ENCODE measurements at regions not wholly inside any gene's neighbourhood (a gene's known extent, or its start where the extent isn't known, plus 50 kb on each side); places are given as distances from the start of the nearest gene placed in this dataset.

DNA sequence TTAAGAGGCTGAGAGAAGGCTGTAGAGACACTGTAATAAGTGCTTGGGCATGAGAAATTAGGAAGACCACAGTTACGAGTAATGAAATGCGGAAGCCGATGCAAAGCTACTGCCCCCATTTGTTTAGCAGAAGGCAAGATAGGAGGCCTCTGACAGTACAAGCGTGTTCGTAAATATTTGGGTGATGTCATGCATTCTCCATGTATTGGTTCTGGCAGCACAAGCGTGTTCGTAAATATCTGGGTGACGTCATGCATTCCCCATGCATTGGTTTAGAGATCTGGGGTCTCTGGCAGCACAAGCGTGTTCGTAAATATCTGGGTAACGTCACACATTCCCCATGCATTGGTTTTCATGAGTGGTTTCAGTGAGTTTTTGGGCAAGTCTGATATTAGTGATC, 661.5 kb upstream of the FRG1 start:
- TF ChIP-seq, protein P1, sequence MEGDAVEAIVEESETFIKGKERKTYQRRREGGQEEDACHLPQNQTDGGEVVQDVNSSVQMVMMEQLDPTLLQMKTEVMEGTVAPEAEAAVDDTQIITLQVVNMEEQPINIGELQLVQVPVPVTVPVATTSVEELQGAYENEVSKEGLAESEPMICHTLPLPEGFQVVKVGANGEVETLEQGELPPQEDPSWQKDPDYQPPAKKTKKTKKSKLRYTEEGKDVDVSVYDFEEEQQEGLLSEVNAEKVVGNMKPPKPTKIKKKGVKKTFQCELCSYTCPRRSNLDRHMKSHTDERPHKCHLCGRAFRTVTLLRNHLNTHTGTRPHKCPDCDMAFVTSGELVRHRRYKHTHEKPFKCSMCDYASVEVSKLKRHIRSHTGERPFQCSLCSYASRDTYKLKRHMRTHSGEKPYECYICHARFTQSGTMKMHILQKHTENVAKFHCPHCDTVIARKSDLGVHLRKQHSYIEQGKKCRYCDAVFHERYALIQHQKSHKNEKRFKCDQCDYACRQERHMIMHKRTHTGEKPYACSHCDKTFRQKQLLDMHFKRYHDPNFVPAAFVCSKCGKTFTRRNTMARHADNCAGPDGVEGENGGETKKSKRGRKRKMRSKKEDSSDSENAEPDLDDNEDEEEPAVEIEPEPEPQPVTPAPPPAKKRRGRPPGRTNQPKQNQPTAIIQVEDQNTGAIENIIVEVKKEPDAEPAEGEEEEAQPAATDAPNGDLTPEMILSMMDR (IDR thresholded peaks at IDR 0.05), result no peak
- TF ChIP-seq EP300 (IDR thresholded peaks at IDR 0.05) (no peak), POLR2A (IDR thresholded peaks at IDR 0.05; ENCODE audit: low read depth) (no peak)
